Caco-2 (cell line): ENCODE measurements at regions not wholly inside any gene's neighbourhood (a gene's known extent, or its start where the extent isn't known, plus 50 kb on each side); places are given as distances from the start of the nearest gene placed in this dataset.

ENCODE experiments used
- BruUV-seq: library from RNA; stranded (reverse); fragments of 400-500 nt; replicated peaks from 2 replicates; lab custom pipeline; 2021; lab: Mats Ljungman, UMichigan
- CTCF ChIA-PET: fragments of 300-600 bp; sonication (Branson Sonifier 250); formaldehyde crosslinking; loops from one replicate; lab custom pipeline; 2022; ENCODE audit warnings: antibody characterized with exemption; lab: Charles Lee
- POLR2A ChIA-PET: fragments of 300-600 bp; sonication (Branson Sonifier 250); formaldehyde crosslinking; loops from one replicate; lab custom pipeline; 2022; ENCODE audit warnings: antibody characterized with exemption; lab: Charles Lee
- DNase-seq, 2 experiments: peaks; one replicate each; pipeline versions ENCODE4 v3.0.0 to v3.0.0-alpha.2; 2020 to 2022
- H3K27me3 ChIP-seq: replicated peaks from 2 replicates; pipeline ENCODE4 v1.6.0; 2011; ENCODE audit warnings: low read length; ENCODE audit not compliant: control insufficient read depth, insufficient read depth
- H3K36me3 ChIP-seq: 2 replicates; pipeline ENCODE4 v1.5.1; 2011; ENCODE audit warnings: low read length; ENCODE audit not compliant: control insufficient read depth, insufficient read depth
- H3K4me1 ChIP-seq: fragments of 250-450 bp; sonication (Bioruptor Pico); 2 replicates; pipeline ENCODE4 v1.5.1; 2020; ENCODE audit warnings: mild to moderate bottlenecking
- H3K4me3 ChIP-seq: 2 replicates; pipeline ENCODE4 v1.5.1; 2011; ENCODE audit warnings: low read depth, mild to moderate bottlenecking, control low read depth, low read length
- H3K9me3 ChIP-seq: fragments of 250-450 bp; sonication (Bioruptor Pico); 2 replicates; pipeline ENCODE4 v1.5.1; 2020; ENCODE audit warnings: mild to moderate bottlenecking, moderate library complexity
- H3K27ac Mint-ChIP-seq: one replicate; pipeline ENCODE4 v1.8.0; 2022; ENCODE audit warnings: mixed read lengths; ENCODE audit not compliant: unreplicated experiment
- H3K27me3 Mint-ChIP-seq: one replicate; pipeline ENCODE4 v1.8.0; 2022; ENCODE audit warnings: mixed read lengths; ENCODE audit not compliant: insufficient read depth, unreplicated experiment
- H3K36me3 Mint-ChIP-seq: one replicate; pipeline ENCODE4 v1.8.0; 2022; ENCODE audit warnings: mild to moderate bottlenecking, mixed read lengths; ENCODE audit not compliant: insufficient read depth, unreplicated experiment
- H3K4me1 Mint-ChIP-seq: one replicate; pipeline ENCODE4 v1.8.0; 2022; ENCODE audit warnings: low read depth, mixed read lengths; ENCODE audit not compliant: unreplicated experiment
- H3K4me3 Mint-ChIP-seq: one replicate; pipeline ENCODE4 v1.8.0; 2022; ENCODE audit warnings: mild to moderate bottlenecking, moderate library complexity, mixed read lengths; ENCODE audit not compliant: unreplicated experiment
- H3K9me3 Mint-ChIP-seq: one replicate; pipeline ENCODE4 v1.8.0; 2022; ENCODE audit warnings: mixed read lengths; ENCODE audit not compliant: unreplicated experiment
- intact Hi-C: fragments of 100-400 bp; cut with micrococcal nuclease; formaldehyde crosslinking; loops from one replicate; pipeline ENCODE4 v1.10.0; 2022; ENCODE audit not compliant: unreplicated experiment
- TF ChIP-seq, protein P1 (sequence below), 2 experiments: fragments of 200-600 bp in 1 of 2; IDR thresholded peaks; 1 replicate in 1 of 2; 2 replicates in 1 of 2; pipeline versions ENCODE4 v1.5.1 to v1.8.0; 2011 to 2022; ENCODE audit warnings: antibody characterized with exemption in 1 of 2, control low read depth in 1 of 2, inconsistent platforms in 1 of 2, low read depth in 1 of 2, low read length in 1 of 2, mild to moderate bottlenecking in 1 of 2, moderate library complexity in 1 of 2; ENCODE audit not compliant: insufficient read depth in 1 of 2, severe bottlenecking in 1 of 2, unreplicated experiment in 1 of 2

DNA sequence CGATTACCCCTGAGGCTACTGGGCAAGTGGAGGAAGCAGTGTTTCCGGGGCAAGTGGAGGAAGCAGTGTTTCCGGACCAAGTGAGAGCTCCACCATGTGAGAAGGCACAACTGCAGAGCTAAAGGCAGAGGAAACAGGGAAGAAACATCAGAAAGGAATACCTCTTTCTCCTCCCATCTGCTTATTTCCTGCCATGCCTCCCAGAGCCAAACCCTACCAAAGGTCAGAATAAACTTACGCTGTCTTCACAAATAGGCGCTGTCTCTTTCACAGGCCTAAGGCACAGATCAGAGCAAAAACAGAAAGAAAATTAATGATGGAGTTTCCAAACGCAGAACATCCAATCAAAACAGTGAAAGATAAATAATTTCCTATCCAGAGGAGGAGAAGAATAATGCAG lies 153.0 kb downstream of the ATOH1 start:
- Mint-ChIP-seq H3K36me3 (no peaks in the 10 kb centered on the region), H3K27ac (no peak overlapping the region), H3K4me3 (no peak overlapping the region), H3K4me1 (no peaks in the 10 kb centered on the region), H3K27me3 (peaks cover 4% of the 10 kb centered on the region), H3K9me3 (no peaks in the 10 kb centered on the region)
- Histone ChIP-seq H3K27me3 (no peaks in the 10 kb centered on the region), H3K4me1 (no peaks in the 10 kb centered on the region), H3K36me3 (no peaks in the 10 kb centered on the region), H3K4me3 (no peak overlapping the region), H3K9me3 (no peaks in the 10 kb centered on the region)
- BruUV-seq = no TSS peak
- TF ChIP-seq, protein P1, sequence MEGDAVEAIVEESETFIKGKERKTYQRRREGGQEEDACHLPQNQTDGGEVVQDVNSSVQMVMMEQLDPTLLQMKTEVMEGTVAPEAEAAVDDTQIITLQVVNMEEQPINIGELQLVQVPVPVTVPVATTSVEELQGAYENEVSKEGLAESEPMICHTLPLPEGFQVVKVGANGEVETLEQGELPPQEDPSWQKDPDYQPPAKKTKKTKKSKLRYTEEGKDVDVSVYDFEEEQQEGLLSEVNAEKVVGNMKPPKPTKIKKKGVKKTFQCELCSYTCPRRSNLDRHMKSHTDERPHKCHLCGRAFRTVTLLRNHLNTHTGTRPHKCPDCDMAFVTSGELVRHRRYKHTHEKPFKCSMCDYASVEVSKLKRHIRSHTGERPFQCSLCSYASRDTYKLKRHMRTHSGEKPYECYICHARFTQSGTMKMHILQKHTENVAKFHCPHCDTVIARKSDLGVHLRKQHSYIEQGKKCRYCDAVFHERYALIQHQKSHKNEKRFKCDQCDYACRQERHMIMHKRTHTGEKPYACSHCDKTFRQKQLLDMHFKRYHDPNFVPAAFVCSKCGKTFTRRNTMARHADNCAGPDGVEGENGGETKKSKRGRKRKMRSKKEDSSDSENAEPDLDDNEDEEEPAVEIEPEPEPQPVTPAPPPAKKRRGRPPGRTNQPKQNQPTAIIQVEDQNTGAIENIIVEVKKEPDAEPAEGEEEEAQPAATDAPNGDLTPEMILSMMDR (IDR thresholded peaks at IDR 0.05; ENCODE audit: insufficient read depth in 1 of 2, low read depth in 1 of 2, low read length in 1 of 2, severe bottlenecking in 1 of 2, unreplicated experiment in 1 of 2) = no peak
- ChIA-PET POLR2A (no interaction called here), CTCF (no interaction called here)
- no peak for DNase-seq
- intact Hi-C loops = no loop called here

DNA sequence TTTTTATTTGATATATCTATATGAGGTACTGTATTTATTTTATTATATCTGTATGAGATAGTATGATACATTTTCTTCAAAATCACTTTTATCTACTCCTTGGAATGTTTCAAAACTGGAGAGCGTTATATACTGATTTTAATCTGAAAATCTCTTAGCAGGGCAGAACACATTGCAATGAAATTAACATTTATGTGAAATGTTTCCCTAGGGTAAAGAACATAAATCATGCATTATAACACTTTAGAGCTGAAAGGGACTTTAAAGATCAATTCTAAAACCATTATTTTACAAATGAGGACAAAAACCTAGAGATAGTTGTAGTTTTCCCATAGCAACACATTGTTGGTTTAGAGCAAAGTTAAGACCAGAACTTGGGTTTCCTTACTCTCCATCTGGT lies 153.7 kb downstream of the ATOH1 start:
- no peaks in the 10 kb centered on the region for H3K9me3 Mint-ChIP-seq
- no peaks in the 10 kb centered on the region for H3K9me3 ChIP-seq
- no peak overlapping the region for H3K4me3 ChIP-seq
- TF ChIP-seq, protein P1 (IDR thresholded peaks at IDR 0.05; ENCODE audit: insufficient read depth in 1 of 2, low read depth in 1 of 2, low read length in 1 of 2, severe bottlenecking in 1 of 2, unreplicated experiment in 1 of 2) = no peak
- no peaks in the 10 kb centered on the region for H3K36me3 ChIP-seq
- H3K4me1 Mint-ChIP-seq = no peaks in the 10 kb centered on the region
- CTCF ChIA-PET = no interaction called here
- H3K4me1 ChIP-seq = no peaks in the 10 kb centered on the region
- DNase-seq = no peak
- intact Hi-C loops = no loop called here
- no peaks in the 10 kb centered on the region for H3K27me3 ChIP-seq
- H3K27me3 Mint-ChIP-seq = peaks cover 4% of the 10 kb centered on the region
- H3K36me3 Mint-ChIP-seq = no peaks in the 10 kb centered on the region
- POLR2A ChIA-PET = no interaction called here
- no TSS peak for BruUV-seq
- H3K4me3 Mint-ChIP-seq = no peak overlapping the region
- no peak overlapping the region for H3K27ac Mint-ChIP-seq

DNA sequence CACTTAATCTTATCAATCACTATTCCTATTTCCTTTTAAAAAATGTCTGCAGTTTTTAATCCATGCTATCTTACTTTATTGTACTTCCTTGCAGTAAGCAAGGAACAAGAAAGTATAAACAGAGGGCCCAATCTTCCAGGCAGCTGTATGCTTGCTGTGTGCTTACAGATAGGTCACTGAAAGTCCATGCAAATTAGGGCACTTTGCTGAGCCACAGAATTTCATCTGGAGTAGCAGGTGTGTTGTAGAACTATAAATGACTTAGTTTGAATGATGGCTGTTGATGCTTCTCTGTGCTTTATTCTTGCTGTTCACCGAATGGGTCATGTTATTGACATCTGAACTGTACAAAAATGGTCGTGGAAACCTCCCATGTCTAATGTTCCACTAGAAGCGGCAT lies 154.6 kb downstream of the ATOH1 start:
- POLR2A ChIA-PET = no interaction called here
- no peaks in the 10 kb centered on the region for H3K36me3 Mint-ChIP-seq
- no peaks in the 10 kb centered on the region for H3K4me1 Mint-ChIP-seq
- no peak for DNase-seq
- no peak overlapping the region for H3K4me3 Mint-ChIP-seq
- H3K36me3 ChIP-seq = no peaks in the 10 kb centered on the region
- no peaks in the 10 kb centered on the region for H3K4me1 ChIP-seq
- no peaks in the 10 kb centered on the region for H3K9me3 ChIP-seq
- no peak overlapping the region for H3K4me3 ChIP-seq
- peaks cover 4% of the 10 kb centered on the region for H3K27me3 Mint-ChIP-seq
- no TSS peak for BruUV-seq
- no peaks in the 10 kb centered on the region for H3K27me3 ChIP-seq
- CTCF ChIA-PET = no interaction called here
- intact Hi-C loops = no loop called here
- TF ChIP-seq, protein P1 (IDR thresholded peaks at IDR 0.05; ENCODE audit: insufficient read depth in 1 of 2, low read depth in 1 of 2, low read length in 1 of 2, severe bottlenecking in 1 of 2, unreplicated experiment in 1 of 2) = no peak
- H3K9me3 Mint-ChIP-seq = no peaks in the 10 kb centered on the region
- H3K27ac Mint-ChIP-seq = no peak overlapping the region
